ENCODE measurements at regions not wholly inside any gene's neighbourhood (a gene's known extent, or its start where the extent isn't known, plus 50 kb on each side); places are given as distances from the start of the nearest gene placed in this dataset.

GRCh38 chr14:104295681-104296387 is 157.4 kb downstream of the KIF26A start:
- ATAC-seq: no peak
- ChIA-PET CTCF (ENCODE audit: low intra/inter-chr PET ratio) (no interaction called here), POLR2A (interaction anchor here (0.6 kb wide), 1 partner anchor 147 kb away, joined by 4 read pairs; no protein-coding TSS in a partner anchor)
- no peak overlapping the region for H3K4me2 ChIP-seq (ENCODE audit: insufficient read depth, low read length)
- no peak overlapping the region for H3K27ac ChIP-seq (ENCODE audit: extremely low read depth, low read depth, low read length)
- no peaks in the 10 kb centered on the region for H3K9me3 ChIP-seq (replicated peaks; ENCODE audit: control insufficient read depth, insufficient read depth, low read depth, low read length)
- TF ChIP-seq MCM3 (IDR thresholded peaks at IDR 0.05) (no peak), ZFP36 (IDR thresholded peaks at IDR 0.05; ENCODE audit: low read depth, low read length, partially characterized antibody) (no peak), SMC3 (conservative IDR thresholded peaks at IDR 0.05; ENCODE audit: insufficient read depth, low read depth, low read length) (no peak), TSC22D4 (tag; IDR thresholded peaks at IDR 0.05) (no peak), ZNF212 (CRISPR knock-in tag; IDR thresholded peaks at IDR 0.05) (no peak), MAFF (IDR thresholded peaks at IDR 0.05; ENCODE audit: low read length) (no peak), MTA3 (IDR thresholded peaks at IDR 0.05; ENCODE audit: borderline replicate concordance) (no peak)
- no peaks in the 10 kb centered on the region for H4K20me1 ChIP-seq (replicated peaks; ENCODE audit: control insufficient read depth, insufficient read depth, low read length)
- WGBS (ENCODE audit: insufficient coverage, low coverage, missing lambda C conversion rate): 7% methylated on average over 13 of the region's 24 CpGs
- no peaks in the 10 kb centered on the region for H3K27me3 ChIP-seq (ENCODE audit: control insufficient read depth in 2 of 2, insufficient read depth in 2 of 2, low read length in 2 of 2)
- H3K4me3 ChIP-seq: no peak overlapping the region
- no TSS peak for BruUV-seq (replicated peaks)
- H3K36me3 ChIP-seq (ENCODE audit: control insufficient read depth, insufficient read depth, low read length): no peaks in the 10 kb centered on the region
- no peak overlapping the region for H3K9ac ChIP-seq (ENCODE audit: insufficient read depth in 1 of 2, low read depth in 2 of 2, low read length in 2 of 2)
- H3K4me1 ChIP-seq (replicated peaks in 1 of 2; ENCODE audit: control insufficient read depth in 2 of 2, insufficient read depth in 2 of 2, low read length in 2 of 2): no peaks in the 10 kb centered on the region
- H2AFZ ChIP-seq (ENCODE audit: low read depth, low read length): no peak overlapping the region
- no peaks in the 10 kb centered on the region for H3K9me1 ChIP-seq (ENCODE audit: control insufficient read depth, insufficient read depth, low read length)
- in situ Hi-C loops (cut with MboI): no loop called here
- intact Hi-C loops (cut with micrococcal nuclease): no loop called here
- no peak for DNase-seq (ENCODE audit: extremely low read depth in 1 of 4, low spot score in 3 of 4)
- FAIRE-seq: no peak
- no peaks in the 10 kb centered on the region for H3K79me2 ChIP-seq (ENCODE audit: control insufficient read depth, insufficient read depth, low read length)

Data from K562 (cell line).